CD4-positive, alpha-beta T cell treated with Interferon gamma for 1 hour (primary cell): ENCODE measurements at regions not wholly inside any gene's neighbourhood (a gene's known extent, or its start where the extent isn't known, plus 50 kb on each side); places are given as distances from the start of the nearest gene placed in this dataset.
"Not testable (repeated sequence)": the region's sequence is repeated elsewhere in the genome, so short reads cannot be mapped to it uniquely, and the experiment has no call there.

Experiments
- DNase-seq: peaks from one replicate; pipeline ENCODE4 v3.0.0-alpha.2; 2020

- no peak for DNase-seq
Measured at GRCh38 chr12:124648710-124649384, 81.4 kb upstream of the NCOR2 start.

GRCh38 chr12:124647316-124647715 is 79.9 kb upstream of the NCOR2 start:
- no peak for DNase-seq

GRCh38 chr12:124646385-124647230 is 79.2 kb upstream of the NCOR2 start:
- DNase-seq, result peak; percentile 28

GRCh38 chr12:124645530-124646244 is 78.3 kb upstream of the NCOR2 start:
- DNase-seq, result no peak

- DNase-seq, result not testable (repeated sequence)
Measured at GRCh38 chr12:124643768-124644167, 76.4 kb upstream of the NCOR2 start.

- no peak for DNase-seq
Measured at GRCh38 chr12:124642105-124642504, 74.7 kb upstream of the NCOR2 start.

- no peak for DNase-seq
Measured at GRCh38 chr12:124641591-124641990, 74.2 kb upstream of the NCOR2 start.

- peak; percentile 34 for DNase-seq
Measured at GRCh38 chr12:124640056-124640455, 72.6 kb upstream of the NCOR2 start.

GRCh38 chr12:124639122-124639806 is 71.9 kb upstream of the NCOR2 start:
- no peak for DNase-seq

GRCh38 chr12:124637581-124637981 is 70.2 kb upstream of the NCOR2 start:
- DNase-seq, result no peak

GRCh38 chr12:124637163-124637562 is 69.8 kb upstream of the NCOR2 start:
- no peak for DNase-seq

GRCh38 chr12:124636138-124636978 is 68.9 kb upstream of the NCOR2 start:
- peak; percentile 70 for DNase-seq

GRCh38 chr12:124635316-124635715 is 67.9 kb upstream of the NCOR2 start:
- no peak for DNase-seq

- no peak for DNase-seq
Measured at GRCh38 chr12:124633365-124634362, 66.3 kb upstream of the NCOR2 start.

GRCh38 chr12:124632519-124632984 is 65.1 kb upstream of the NCOR2 start:
- no peak for DNase-seq

GRCh38 chr12:124631681-124632256 is 64.4 kb upstream of the NCOR2 start:
- DNase-seq, result no peak

- DNase-seq, result no peak
Measured at GRCh38 chr12:124630791-124631313, 63.4 kb upstream of the NCOR2 start.

GRCh38 chr12:124629789-124630480 is 62.5 kb upstream of the NCOR2 start:
- DNase-seq, result no peak

- DNase-seq, result no peak
Measured at GRCh38 chr12:124629117-124629516, 61.7 kb upstream of the NCOR2 start.
